HG03097 (cell line): ENCODE measurements at regions not wholly inside any gene's neighbourhood (a gene's known extent, or its start where the extent isn't known, plus 50 kb on each side); places are given as distances from the start of the nearest gene placed in this dataset.
"Not testable (repeated sequence)": the region's sequence is repeated elsewhere in the genome, so short reads cannot be mapped to it uniquely, and the experiment has no call there.

ENCODE experiments used
- ATAC-seq: cut with Tn5 transposase; IDR thresholded peaks from one replicate; pipeline ENCODE4 v1.9.1; 2021; ENCODE audit not compliant: unreplicated experiment, low FRiP score

GRCh38 chr17:70499067-70499786, 329.9 kb downstream of the KCNJ2 start:
- no peak for ATAC-seq

GRCh38 chr17:70503449-70503848, 334.1 kb downstream of the KCNJ2 start:
- no peak for ATAC-seq

GRCh38 chr17:70510288-70510687, 341.0 kb downstream of the KCNJ2 start:
- no peak for ATAC-seq

- ATAC-seq, result no peak
These were observed 348.5 kb downstream of the KCNJ2 start for GRCh38 chr17:70517816-70518215.

GRCh38 chr17:70519300-70519699, 350.0 kb downstream of the KCNJ2 start:
- no peak for ATAC-seq

- no peak for ATAC-seq
These were observed 351.1 kb downstream of the KCNJ2 start for GRCh38 chr17:70520447-70520846.

- ATAC-seq, result no peak
These were observed 351.6 kb downstream of the KCNJ2 start for GRCh38 chr17:70520956-70521355.

- ATAC-seq, result no peak
These were observed 352.5 kb downstream of the KCNJ2 start for GRCh38 chr17:70521821-70522256.

GRCh38 chr17:70523426-70523825, 354.1 kb downstream of the KCNJ2 start:
- no peak for ATAC-seq

- ATAC-seq, result not testable (repeated sequence)
These were observed 355.7 kb downstream of the KCNJ2 start for GRCh38 chr17:70525035-70525434.

GRCh38 chr17:70525961-70526360, 356.6 kb downstream of the KCNJ2 start:
- no peak for ATAC-seq

GRCh38 chr17:70527364-70527888, 358.1 kb downstream of the KCNJ2 start:
- ATAC-seq, result no peak

- no peak for ATAC-seq
These were observed 364.1 kb downstream of the KCNJ2 start for GRCh38 chr17:70533427-70533826.

GRCh38 chr17:70535986-70536385, 366.7 kb downstream of the KCNJ2 start:
- no peak for ATAC-seq

- ATAC-seq, result no peak
These were observed 370.0 kb downstream of the KCNJ2 start for GRCh38 chr17:70539132-70539924.

- ATAC-seq, result no peak
These were observed 373.5 kb downstream of the KCNJ2 start for GRCh38 chr17:70542876-70543275.

GRCh38 chr17:70544317-70544716, 375.0 kb downstream of the KCNJ2 start:
- no peak for ATAC-seq

GRCh38 chr17:70552230-70552981, 383.1 kb downstream of the KCNJ2 start:
- no peak for ATAC-seq

GRCh38 chr17:70552982-70553334, 383.6 kb downstream of the KCNJ2 start:
- no peak for ATAC-seq

GRCh38 chr17:70555723-70556122, 386.4 kb downstream of the KCNJ2 start:
- no peak for ATAC-seq

- ATAC-seq, result no peak
These were observed 389.5 kb downstream of the KCNJ2 start for GRCh38 chr17:70558821-70559220.
